Left lung (tissue), 4 donors: ENCODE measurements at regions not wholly inside any gene's neighbourhood (a gene's known extent, or its start where the extent isn't known, plus 50 kb on each side); places are given as distances from the start of the nearest gene placed in this dataset.

Experiments used
- ATAC-seq: fragments of 200-7000 bp; cut with Tn5 transposase; one replicate; pipeline ENCODE4 v1.9.1; 2020; ENCODE audit warnings: moderate library complexity
- DNase-seq, 4 donors: peaks; one replicate each; pipeline ENCODE4 v3.0.0-alpha.2; 2013 to 2020
- H3K27ac ChIP-seq, 2 donors: fragments of 200-600 bp; sonication (generic) in 1 of 2; one replicate each; pipeline versions ENCODE4 v1.5.0 to v1.8.0; 2020 to 2021
- H3K27me3 ChIP-seq, 2 donors: fragments of 200-600 bp; sonication (generic) in 1 of 2; one replicate each; pipeline versions ENCODE4 v1.5.0 to v1.8.0; 2020 to 2021
- H3K36me3 ChIP-seq, 2 donors: fragments of 200-600 bp; sonication (generic) in 1 of 2; one replicate each; pipeline versions ENCODE4 v1.5.0 to v1.8.0; 2020 to 2021
- H3K4me1 ChIP-seq, 2 donors: fragments of 200-600 bp; one replicate each; pipeline ENCODE4 v1.8.0; 2021
- H3K4me3 ChIP-seq, 2 donors: fragments of 200-600 bp; sonication (generic) in 1 of 2; one replicate each; pipeline versions ENCODE4 v1.5.0 to v1.8.0; 2020 to 2021; ENCODE audit warnings: mild to moderate bottlenecking in 1 of 2
- H3K9me3 ChIP-seq, 2 donors: fragments of 200-600 bp; sonication (generic) in 1 of 2; one replicate each; pipeline versions ENCODE4 v1.5.0 to v1.8.0; 2020 to 2021
- CTCF ChIP-seq, 2 donors: fragments of 200-600 bp; sonication (generic) in 1 of 2; IDR thresholded peaks; one replicate each; pipeline versions ENCODE4 v1.5.0 to v1.8.0; 2021; ENCODE audit warnings: antibody characterized with exemption in 2 of 2
- intact Hi-C, 2 donors: fragments of 100-400 bp; cut with DNase I; formaldehyde crosslinking; loops; one replicate each; pipeline versions ENCODE4 v1.11.2 to v1.14.2; 2022
- donor health status: DM: no; HTN: yes; CAD: no.
- donor health status: DM: no; HTN: no; CAD: no.

GRCh38 chr4:175973027-175973923 lies 92.4 kb upstream of the WDR17 start:
- Histone ChIP-seq H3K36me3 (no peaks in the 10 kb centered on the region), H3K4me1 (no peaks in the 10 kb centered on the region), H3K9me3 (no peaks in the 10 kb centered on the region), H3K4me3 (no peak overlapping the region), H3K27ac (no peak overlapping the region), H3K27me3 (no peaks in the 10 kb centered on the region)
- no peak for ATAC-seq
- no peak for TF ChIP-seq CTCF (IDR thresholded peaks at IDR 0.05)
- intact Hi-C loops: no loop called here
- no peak for DNase-seq

GRCh38 chr4:175983636-175984035 lies 82.0 kb upstream of the WDR17 start:
- Histone ChIP-seq H3K36me3 (no peaks in the 10 kb centered on the region), H3K27ac (no peak overlapping the region), H3K9me3 (peaks cover 0 to 2% of the 10 kb centered on the region in 2 donors), H3K4me1 (no peaks in the 10 kb centered on the region), H3K27me3 (no peaks in the 10 kb centered on the region), H3K4me3 (no peak overlapping the region)
- ATAC-seq: no peak
- intact Hi-C loops: no loop called here
- DNase-seq: no peak
- no peak for TF ChIP-seq CTCF (IDR thresholded peaks at IDR 0.05)

- intact Hi-C loops: no loop called here
- H3K9me3 ChIP-seq: peaks cover 0 to 2% of the 10 kb centered on the region in 2 donors
- no peaks in the 10 kb centered on the region for H3K36me3 ChIP-seq
- no peak overlapping the region for H3K4me3 ChIP-seq
- no peak for TF ChIP-seq CTCF (IDR thresholded peaks at IDR 0.05)
- H3K27me3 ChIP-seq: no peaks in the 10 kb centered on the region
- H3K27ac ChIP-seq: no peak overlapping the region
- ATAC-seq (no peak), DNase-seq (no peak)
- H3K4me1 ChIP-seq: no peaks in the 10 kb centered on the region
Observed at GRCh38 chr4:175986668-175987067, 79.0 kb upstream of the WDR17 start.

GRCh38 chr4:175988511-175988910 lies 77.1 kb upstream of the WDR17 start:
- Histone ChIP-seq H3K4me3 (no peak overlapping the region), H3K36me3 (no peaks in the 10 kb centered on the region), H3K4me1 (no peaks in the 10 kb centered on the region), H3K27ac (no peak overlapping the region), H3K9me3 (peaks cover 0 to 2% of the 10 kb centered on the region in 2 donors), H3K27me3 (no peaks in the 10 kb centered on the region)
- intact Hi-C loops: no loop called here
- no peak for DNase-seq
- no peak for TF ChIP-seq CTCF (IDR thresholded peaks at IDR 0.05)
- ATAC-seq: no peak

- peaks cover 0 to 12% of the 10 kb centered on the region in 2 donors for H3K27me3 ChIP-seq
- no peak overlapping the region for H3K4me3 ChIP-seq
Observed at GRCh38 chr4:175996206-175996605, 69.4 kb upstream of the WDR17 start.

More at GRCh38 chr4:175996206-175996605, 69.4 kb upstream of the WDR17 start:
- Histone ChIP-seq H3K4me1 (no peaks in the 10 kb centered on the region), H3K9me3 (no peaks in the 10 kb centered on the region), H3K36me3 (no peaks in the 10 kb centered on the region), H3K27ac (no peak overlapping the region)
- ATAC-seq (no peak), DNase-seq (no peak)
- TF ChIP-seq CTCF (IDR thresholded peaks at IDR 0.05): no peak
- intact Hi-C loops: no loop called here
